Esophagus muscularis mucosa (tissue), 3 donors: ENCODE measurements at regions not wholly inside any gene's neighbourhood (a gene's known extent, or its start where the extent isn't known, plus 50 kb on each side); places are given as distances from the start of the nearest gene placed in this dataset.

Experiments
- CTCF ChIP-seq, 3 experiments: fragments of 200-600 bp in 2 of 3; fragments of 450-650 bp in 1 of 3; sonication (generic) in 2 of 3; IDR thresholded peaks; one replicate each; pipeline ENCODE4 v1.5.1; 2017 to 2019; ENCODE audit warnings: antibody characterized with exemption in 3 of 3, mild to moderate bottlenecking in 2 of 3, moderate library complexity in 1 of 3
- POLR2A ChIP-seq: fragments of 450-650 bp; IDR thresholded peaks from one replicate; pipeline ENCODE4 v1.6.1; 2017; ENCODE audit warnings: antibody characterized with exemption, moderate library complexity, mild to moderate bottlenecking, low read depth

DNA sequence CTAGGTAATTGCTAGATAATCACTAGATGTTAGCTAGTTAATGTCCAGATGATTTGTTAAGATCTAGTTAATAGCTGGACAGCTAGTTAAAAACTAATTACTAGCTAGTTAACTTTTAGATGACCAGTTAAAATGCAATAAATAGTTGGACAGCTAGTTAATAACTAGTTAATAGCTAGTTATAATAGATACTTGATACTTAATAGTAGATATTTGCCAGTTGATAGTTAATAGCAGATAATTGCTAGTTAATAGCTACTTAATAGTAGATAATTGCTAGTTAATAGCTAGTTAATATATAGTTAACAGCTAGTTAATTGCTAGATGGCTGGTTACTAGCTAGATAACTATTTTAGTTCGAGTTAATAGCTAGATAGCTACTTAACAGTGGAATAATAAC is 631.4 kb upstream of the CT83 start:
- no peak for TF ChIP-seq CTCF (IDR thresholded peaks at IDR 0.05)
- TF ChIP-seq POLR2A, result no peak
